ENCODE measurements at regions not wholly inside any gene's neighbourhood (a gene's known extent, or its start where the extent isn't known, plus 50 kb on each side); places are given as distances from the start of the nearest gene placed in this dataset.

DNA sequence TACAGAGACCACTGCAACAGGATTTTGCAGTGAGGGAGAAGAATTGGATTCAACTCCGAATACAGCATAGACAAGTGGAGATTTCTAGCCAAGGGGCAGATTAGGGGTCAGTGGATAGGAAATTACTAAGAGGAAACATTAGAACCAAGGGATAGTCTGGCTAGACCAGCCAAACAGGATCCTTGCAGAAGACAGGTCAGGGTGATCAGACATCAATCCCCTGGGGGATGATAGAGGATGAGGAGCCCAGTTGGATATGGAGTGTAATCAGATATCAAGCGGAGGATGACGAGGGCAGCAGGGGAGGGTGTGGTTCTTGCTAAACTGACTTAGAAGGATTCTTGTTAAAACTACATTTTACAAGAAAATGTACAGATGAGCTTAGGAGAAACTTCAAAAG is 424.4 kb downstream of the DAD1 start:
- H3K4me1 ChIP-seq (ENCODE audit: control insufficient read depth in 1 of 2, extremely low read depth in 1 of 2, insufficient read depth in 2 of 2, low read length in 2 of 2): no peaks in the 10 kb centered on the region
- no peaks in the 10 kb centered on the region for H3K36me3 Mint-ChIP-seq
- no peak overlapping the region for H3K4me3 Mint-ChIP-seq
- CTCF ChIA-PET: interaction anchor here in 1 of 2 donors (4.8 kb wide), 1 partner anchor 36 kb away, joined by 21 read pairs; no protein-coding TSS in a partner anchor
- H3K27ac ChIP-seq (ENCODE audit: low read length): no peak overlapping the region
- H3K27me3 Mint-ChIP-seq: peaks cover 0 to 3% of the 10 kb centered on the region in 2 donors
- no peak overlapping the region for H3K4me3 ChIP-seq (ENCODE audit: control insufficient read depth in 1 of 2, extremely low read depth in 1 of 2, low read length in 1 of 2)
- POLR2A ChIA-PET: no interaction called here
- no peak for DNase-seq
- no peaks in the 10 kb centered on the region for H3K9me3 ChIP-seq
- H3K4me1 Mint-ChIP-seq: peaks cover 5 to 8% (median 6%) of the 10 kb centered on the region in 3 donors
- no peaks in the 10 kb centered on the region for H3K27me3 ChIP-seq (replicated peaks in 1 of 2; ENCODE audit: control insufficient read depth in 2 of 2, extremely low read depth in 1 of 2, insufficient read depth in 2 of 2, low read length in 1 of 2)
- WGBS (ENCODE audit: insufficient coverage): no CpG with 5 or more reads among the region's 3 CpGs
- H3K36me3 ChIP-seq (ENCODE audit: control insufficient read depth in 2 of 2, extremely low read depth in 1 of 2, insufficient read depth in 1 of 2, low read length in 1 of 2): no peaks in the 10 kb centered on the region
- H3K9me3 Mint-ChIP-seq: no peaks in the 10 kb centered on the region
- no peak overlapping the region for H3K27ac Mint-ChIP-seq
- no peak for ATAC-seq (replicated peaks in 1 of 4)

DNA sequence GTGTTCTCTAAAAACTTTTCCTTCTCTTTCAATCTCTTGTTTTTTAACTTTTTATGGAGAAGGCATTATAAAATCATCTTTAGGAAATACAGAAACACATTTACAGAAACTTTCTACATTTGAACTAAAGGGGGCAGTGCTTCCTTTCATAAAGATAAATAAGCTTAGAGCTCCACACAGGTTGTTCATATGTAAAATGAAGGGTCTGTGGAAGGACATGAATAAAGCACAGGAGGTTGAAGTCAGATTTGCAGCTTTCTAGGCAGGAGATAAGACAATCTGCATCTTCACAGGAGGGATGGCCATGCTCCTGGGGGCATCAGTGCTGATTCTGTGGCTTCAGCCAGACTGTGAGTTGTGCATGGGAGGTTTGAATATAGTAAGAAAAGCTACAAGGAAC is 426.0 kb downstream of the DAD1 start:
- no peaks in the 10 kb centered on the region for H3K9me3 ChIP-seq
- H3K4me3 ChIP-seq (ENCODE audit: control insufficient read depth in 1 of 2, extremely low read depth in 1 of 2, low read length in 1 of 2): peak overlapping the region in 1 of 2 donors; percentile 24
- Mint-ChIP-seq H3K27ac (peak overlapping the region; percentile 80 to 91), H3K36me3 (no peaks in the 10 kb centered on the region), H3K27me3 (peaks cover 0 to 3% of the 10 kb centered on the region in 2 donors), H3K4me1 (peaks cover 5 to 17% (median 9%) of the 10 kb centered on the region in 3 donors), H3K9me3 (no peaks in the 10 kb centered on the region), H3K4me3 (peak overlapping the region; percentile 72 to 82 (median 80))
- CTCF ChIA-PET: interaction anchor here in 1 of 2 donors (0.7 to 4.8 kb wide), 6 partner anchors 14 to 407 kb away, joined by 3 to 21 read pairs (median 3); no protein-coding TSS in a partner anchor
- H3K27ac ChIP-seq (ENCODE audit: low read length): no peak overlapping the region
- DNase-seq (peak in 1 of 35 experiments; percentile 35), ATAC-seq (replicated peaks in 1 of 4) (peak in 3 of 4 experiments; percentile 27 to 62 (median 59))
- no peaks in the 10 kb centered on the region for H3K36me3 ChIP-seq (ENCODE audit: control insufficient read depth in 2 of 2, extremely low read depth in 1 of 2, insufficient read depth in 1 of 2, low read length in 1 of 2)
- H3K27me3 ChIP-seq (replicated peaks in 1 of 2; ENCODE audit: control insufficient read depth in 2 of 2, extremely low read depth in 1 of 2, insufficient read depth in 2 of 2, low read length in 1 of 2): no peaks in the 10 kb centered on the region
- no peaks in the 10 kb centered on the region for H3K4me1 ChIP-seq (ENCODE audit: control insufficient read depth in 1 of 2, extremely low read depth in 1 of 2, insufficient read depth in 2 of 2, low read length in 2 of 2)
- POLR2A ChIA-PET: no interaction called here

DNA sequence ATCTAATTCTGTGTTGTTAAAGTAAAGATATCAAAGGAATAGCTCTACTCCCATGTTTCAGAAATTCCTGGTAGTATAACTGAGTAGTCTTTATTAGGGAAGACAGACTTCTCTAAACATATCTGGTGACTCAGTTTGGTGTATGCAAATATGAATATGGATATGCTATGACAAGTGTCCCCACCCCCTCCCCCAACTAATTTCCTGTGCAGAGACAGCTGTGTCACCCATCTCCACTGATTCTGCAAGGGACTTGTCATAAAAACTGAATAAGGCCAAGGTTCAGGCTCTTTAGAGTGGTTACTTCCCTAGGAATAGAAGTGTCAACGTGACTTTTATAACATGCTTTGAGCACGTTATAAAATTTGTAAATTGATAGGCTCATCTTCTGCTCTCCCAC is 429.1 kb downstream of the DAD1 start:
- peaks cover 5 to 17% (median 9%) of the 10 kb centered on the region in 3 donors for H3K4me1 Mint-ChIP-seq
- no peak overlapping the region for H3K27ac Mint-ChIP-seq
- no peaks in the 10 kb centered on the region for H3K36me3 Mint-ChIP-seq
- no peaks in the 10 kb centered on the region for H3K9me3 Mint-ChIP-seq
- DNase-seq: no peak
- Histone ChIP-seq H3K4me3 (ENCODE audit: control insufficient read depth in 1 of 2, extremely low read depth in 1 of 2, low read length in 1 of 2) (no peak overlapping the region), H3K27me3 (replicated peaks in 1 of 2; ENCODE audit: control insufficient read depth in 2 of 2, extremely low read depth in 1 of 2, insufficient read depth in 2 of 2, low read length in 1 of 2) (no peaks in the 10 kb centered on the region), H3K27ac (ENCODE audit: low read length) (no peak overlapping the region), H3K36me3 (ENCODE audit: control insufficient read depth in 2 of 2, extremely low read depth in 1 of 2, insufficient read depth in 1 of 2, low read length in 1 of 2) (no peaks in the 10 kb centered on the region), H3K4me1 (ENCODE audit: control insufficient read depth in 1 of 2, extremely low read depth in 1 of 2, insufficient read depth in 2 of 2, low read length in 2 of 2) (no peaks in the 10 kb centered on the region), H3K9me3 (no peaks in the 10 kb centered on the region)
- no peak overlapping the region for H3K4me3 Mint-ChIP-seq
- CTCF ChIA-PET: interaction anchor here in 1 of 2 donors (0.5 to 0.7 kb wide), 2 partner anchors 40 to 77 kb away, joined by 3 to 7 read pairs; no protein-coding TSS in a partner anchor
- peaks cover 0 to 3% of the 10 kb centered on the region in 2 donors for H3K27me3 Mint-ChIP-seq
- POLR2A ChIA-PET: interaction anchor here in 1 of 2 donors (0.6 kb wide), 1 partner anchor 625 kb away, joined by 5 read pairs; no protein-coding TSS in a partner anchor
- no CpG with 5 or more reads among the region's 2 CpGs for WGBS (ENCODE audit: insufficient coverage)
- ATAC-seq (replicated peaks in 1 of 4): no peak

DNA sequence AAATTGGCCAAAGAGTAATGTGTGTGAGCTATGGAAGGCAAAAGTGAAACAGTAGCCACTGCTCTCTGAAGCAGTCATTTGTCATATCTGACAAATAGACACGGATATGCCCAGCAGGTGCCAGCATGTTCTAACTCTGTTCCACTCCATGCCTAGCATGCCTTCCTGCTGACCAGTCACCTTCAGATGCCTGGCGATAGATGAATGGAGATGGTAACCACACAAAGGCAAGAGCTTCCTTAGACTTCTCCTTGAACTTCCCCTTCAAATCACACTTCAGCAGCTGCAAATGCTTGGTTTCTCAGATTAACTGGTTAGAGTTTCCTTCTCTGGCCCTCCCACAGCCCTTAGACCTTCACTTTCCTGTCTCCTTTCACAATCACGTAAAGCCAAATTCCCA is 429.9 kb downstream of the DAD1 start:
- no peak overlapping the region for H3K27ac ChIP-seq (ENCODE audit: low read length)
- H3K4me1 ChIP-seq (ENCODE audit: control insufficient read depth in 1 of 2, extremely low read depth in 1 of 2, insufficient read depth in 2 of 2, low read length in 2 of 2): no peaks in the 10 kb centered on the region
- H3K4me3 ChIP-seq (ENCODE audit: control insufficient read depth in 1 of 2, extremely low read depth in 1 of 2, low read length in 1 of 2): no peak overlapping the region
- Mint-ChIP-seq H3K27me3 (no peaks in the 10 kb centered on the region), H3K27ac (peak overlapping the region in 1 of 2 donors; percentile 52), H3K4me3 (no peak overlapping the region), H3K36me3 (no peaks in the 10 kb centered on the region), H3K9me3 (no peaks in the 10 kb centered on the region), H3K4me1 (peaks cover 5 to 17% (median 9%) of the 10 kb centered on the region in 3 donors)
- WGBS (ENCODE audit: insufficient coverage): no CpG with 5 or more reads among the region's 3 CpGs
- DNase-seq: no peak
- H3K27me3 ChIP-seq (replicated peaks in 1 of 2; ENCODE audit: control insufficient read depth in 2 of 2, extremely low read depth in 1 of 2, insufficient read depth in 2 of 2, low read length in 1 of 2): no peaks in the 10 kb centered on the region
- H3K36me3 ChIP-seq (ENCODE audit: control insufficient read depth in 2 of 2, extremely low read depth in 1 of 2, insufficient read depth in 1 of 2, low read length in 1 of 2): no peaks in the 10 kb centered on the region
- H3K9me3 ChIP-seq: no peaks in the 10 kb centered on the region
- CTCF ChIA-PET: no interaction called here
- no peak for ATAC-seq (replicated peaks in 1 of 4)
- POLR2A ChIA-PET: no interaction called here

DNA sequence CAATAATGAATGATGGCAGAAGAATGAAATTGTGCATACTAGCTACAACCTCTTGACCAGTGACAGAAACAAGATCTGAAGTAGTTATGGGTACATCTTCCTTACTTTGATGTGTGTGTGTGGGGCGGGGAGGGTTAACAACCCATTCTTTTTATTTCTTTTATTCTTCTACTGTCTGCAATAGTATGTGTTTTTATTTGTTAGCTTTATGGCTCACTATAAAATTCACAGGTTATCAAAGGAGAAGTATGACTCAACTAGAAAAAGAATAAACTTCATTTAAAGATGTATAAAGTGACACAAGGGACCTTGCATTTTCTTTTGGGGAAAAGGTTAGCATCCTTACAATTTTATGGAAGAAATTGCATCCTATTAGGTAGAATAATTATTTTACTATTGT is 430.5 kb downstream of the DAD1 start:
- Mint-ChIP-seq H3K4me3 (no peak overlapping the region), H3K36me3 (no peaks in the 10 kb centered on the region), H3K9me3 (no peaks in the 10 kb centered on the region), H3K4me1 (peaks cover 5 to 17% (median 7%) of the 10 kb centered on the region in 3 donors), H3K27me3 (no peaks in the 10 kb centered on the region), H3K27ac (no peak overlapping the region)
- DNase-seq (no peak), ATAC-seq (replicated peaks in 1 of 4) (no peak)
- H3K36me3 ChIP-seq (ENCODE audit: control insufficient read depth in 2 of 2, extremely low read depth in 1 of 2, insufficient read depth in 1 of 2, low read length in 1 of 2): no peaks in the 10 kb centered on the region
- ChIA-PET POLR2A (interaction anchor here in 1 of 2 donors (0.6 kb wide), 1 partner anchor 10 kb away, joined by 3 read pairs; no protein-coding TSS in a partner anchor), CTCF (no interaction called here)
- H3K27me3 ChIP-seq (replicated peaks in 1 of 2; ENCODE audit: control insufficient read depth in 2 of 2, extremely low read depth in 1 of 2, insufficient read depth in 2 of 2, low read length in 1 of 2): no peaks in the 10 kb centered on the region
- H3K4me3 ChIP-seq (ENCODE audit: control insufficient read depth in 1 of 2, extremely low read depth in 1 of 2, low read length in 1 of 2): no peak overlapping the region
- no peaks in the 10 kb centered on the region for H3K4me1 ChIP-seq (ENCODE audit: control insufficient read depth in 1 of 2, extremely low read depth in 1 of 2, insufficient read depth in 2 of 2, low read length in 2 of 2)
- H3K9me3 ChIP-seq: no peaks in the 10 kb centered on the region
- WGBS (ENCODE audit: insufficient coverage): no CpG with 5 or more reads among the region's 1 CpG
- H3K27ac ChIP-seq (ENCODE audit: low read length): no peak overlapping the region

DNA sequence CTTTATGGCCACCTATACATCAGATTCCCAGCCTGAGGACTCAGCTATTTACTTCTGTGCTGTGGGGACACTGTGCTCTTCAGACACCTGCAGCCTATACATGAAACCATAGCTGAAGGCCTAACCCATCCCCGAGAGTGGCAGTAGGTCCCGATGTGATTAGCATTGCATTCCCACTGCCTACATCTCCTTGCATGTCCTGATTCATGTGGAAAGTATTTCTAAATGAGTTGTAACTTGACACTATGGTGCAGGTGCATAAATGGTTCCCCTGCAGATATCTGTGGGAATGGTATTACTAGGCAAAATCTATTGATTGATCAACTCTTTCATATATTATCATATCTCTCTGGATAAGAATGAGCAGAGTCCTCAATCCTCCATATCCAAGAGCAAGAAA is 433.5 kb downstream of the DAD1 start:
- H3K36me3 Mint-ChIP-seq: no peaks in the 10 kb centered on the region
- Histone ChIP-seq H3K27ac (ENCODE audit: low read length) (no peak overlapping the region), H3K9me3 (no peaks in the 10 kb centered on the region), H3K36me3 (ENCODE audit: control insufficient read depth in 2 of 2, extremely low read depth in 1 of 2, insufficient read depth in 1 of 2, low read length in 1 of 2) (no peaks in the 10 kb centered on the region), H3K4me1 (ENCODE audit: control insufficient read depth in 1 of 2, extremely low read depth in 1 of 2, insufficient read depth in 2 of 2, low read length in 2 of 2) (peaks cover 0 to 7% of the 10 kb centered on the region in 2 experiments), H3K27me3 (replicated peaks in 1 of 2; ENCODE audit: control insufficient read depth in 2 of 2, extremely low read depth in 1 of 2, insufficient read depth in 2 of 2, low read length in 1 of 2) (no peaks in the 10 kb centered on the region), H3K4me3 (ENCODE audit: control insufficient read depth in 1 of 2, extremely low read depth in 1 of 2, low read length in 1 of 2) (no peak overlapping the region)
- POLR2A ChIA-PET: interaction anchor here in 1 of 2 donors (0.5 kb wide), 1 partner anchor 674 kb away, joined by 5 read pairs; the partner anchor contains the start of gene MRPL52
- no peak overlapping the region for H3K4me3 Mint-ChIP-seq
- H3K9me3 Mint-ChIP-seq: no peaks in the 10 kb centered on the region
- peaks cover 6 to 18% (median 8%) of the 10 kb centered on the region in 3 donors for H3K4me1 Mint-ChIP-seq
- no peaks in the 10 kb centered on the region for H3K27me3 Mint-ChIP-seq
- no peak for ATAC-seq (replicated peaks in 1 of 4)
- CTCF ChIA-PET: no interaction called here
- peak overlapping the region in 1 of 2 donors; percentile 11 for H3K27ac Mint-ChIP-seq
- WGBS (ENCODE audit: insufficient coverage): no CpG with 5 or more reads among the region's 2 CpGs
- DNase-seq: no peak

All from T-cell (primary cell).